GM23248 (cell line): ENCODE measurements at regions not wholly inside any gene's neighbourhood (a gene's known extent, or its start where the extent isn't known, plus 50 kb on each side); places are given as distances from the start of the nearest gene placed in this dataset.

Experiments
- EZH2 ChIP-seq: fragments of 200-600 bp; sonication (generic); IDR thresholded peaks from 2 replicates; pipeline ENCODE4 v1.6.1; 2018; ENCODE audit warnings: antibody characterized with exemption, mild to moderate bottlenecking; ENCODE audit not compliant: insufficient read depth, poor library complexity, severe bottlenecking
- EZH2phosphoT487 ChIP-seq: fragments of 200-600 bp; sonication (generic); IDR thresholded peaks from 2 replicates; pipeline ENCODE4 v1.6.1; 2018; ENCODE audit warnings: antibody characterized with exemption, moderate library complexity, mild to moderate bottlenecking, low read depth; ENCODE audit not compliant: insufficient read depth

DNA sequence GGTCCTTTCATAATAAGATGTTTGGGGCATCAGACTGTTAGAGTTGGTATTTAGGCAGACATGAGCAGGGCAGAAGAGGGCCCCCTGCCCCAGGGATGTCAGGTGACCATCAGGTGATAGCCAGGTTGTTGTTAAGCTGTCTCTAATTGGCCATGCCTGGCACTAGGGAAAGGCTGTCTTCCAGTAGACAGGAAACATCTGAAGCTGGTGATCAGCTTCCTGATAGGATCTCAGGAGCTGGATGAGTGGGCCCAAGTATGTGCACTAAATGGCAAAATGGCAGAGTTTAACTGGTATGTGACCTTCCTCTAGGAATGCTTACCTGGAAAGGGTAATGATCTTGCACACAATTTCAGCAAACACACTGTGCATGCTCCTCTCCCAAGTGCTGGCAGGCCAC is 190.7 kb downstream of the CDH26 start:
- TF ChIP-seq EZH2phosphoT487 (no peak), EZH2 (no peak)
